H1 (cell line): ENCODE measurements at regions not wholly inside any gene's neighbourhood (a gene's known extent, or its start where the extent isn't known, plus 50 kb on each side); places are given as distances from the start of the nearest gene placed in this dataset.

Experiments
- CTCF ChIA-PET: fragments of 300-600 bp; sonication (Branson Sonifier 250); formaldehyde crosslinking; loops from one replicate; lab custom pipeline; 2021; ENCODE audit not compliant: partially characterized antibody; lab: Charles Lee
- POLR2A ChIA-PET: fragments of 300-600 bp; sonication (Branson Sonifier 250); formaldehyde crosslinking; loops from one replicate; lab custom pipeline; 2021; ENCODE audit warnings: inconsistent platforms; ENCODE audit not compliant: partially characterized antibody; lab: Charles Lee
- DNase-seq, 2 experiments: peaks; one replicate each; pipeline versions ENCODE4 v3.0.0 to v3.0.0-alpha.2; 2010 to 2022; ENCODE audit warnings: low spot score in 2 of 2, low read depth in 1 of 2, mixed read lengths in 1 of 2
- FAIRE-seq: peaks from 2 replicates; lab custom pipeline; 2011; peaks lifted over from hg19 to GRCh38; lab: Jason Lieb, UNC
- H2AFZ ChIP-seq: 2 replicates; pipeline ENCODE4 v1.8.1; 2012; ENCODE audit warnings: low read length, inconsistent platforms
- H2AK5ac ChIP-seq: 2 replicates; pipeline ENCODE4 v1.6.1; 2013; ENCODE audit warnings: low read depth, low read length
- H2BK120ac ChIP-seq: replicated peaks from 2 replicates; pipeline ENCODE3; 2013; ENCODE audit warnings: low read depth, low read length, inconsistent platforms
- H2BK12ac ChIP-seq: 2 replicates; pipeline ENCODE4 v1.6.1; 2013; ENCODE audit warnings: low read depth, low read length
- H2BK15ac ChIP-seq: 2 replicates; pipeline ENCODE4 v1.6.1; 2013; ENCODE audit warnings: low read length
- H2BK20ac ChIP-seq: 2 replicates; pipeline ENCODE4 v1.6.1; 2013; ENCODE audit warnings: low read length
- H2BK5ac ChIP-seq: 2 replicates; pipeline ENCODE4 v1.6.1; 2013; ENCODE audit warnings: low read depth, low read length
- H3K14ac ChIP-seq: 2 replicates; pipeline ENCODE4 v1.6.1; 2013; ENCODE audit warnings: inconsistent platforms; ENCODE audit not compliant: insufficient read length
- H3K18ac ChIP-seq: 2 replicates; pipeline ENCODE4 v1.6.1; 2013; ENCODE audit warnings: low read length; ENCODE audit errors: extremely low read depth
- H3K23ac ChIP-seq: 2 replicates; pipeline ENCODE4 v1.6.1; 2013; ENCODE audit warnings: inconsistent platforms; ENCODE audit not compliant: insufficient read length
- H3K23me2 ChIP-seq: 2 replicates; pipeline ENCODE4 v1.6.1; 2013; ENCODE audit warnings: low read depth, low read length
- H3K27ac ChIP-seq: 2 replicates; pipeline ENCODE4 v1.6.1; 2011; ENCODE audit warnings: low read depth, low read length, inconsistent platforms
- H3K27me3 ChIP-seq, 4 experiments: replicated peaks in 1 of 4; 1 replicate in 1 of 4; 2 replicates in 3 of 4; pipeline versions ENCODE4 v1.6.1 to v1.8.1; 2011 to 2013; ENCODE audit warnings: low read length in 3 of 4, mild to moderate bottlenecking in 3 of 4, inconsistent platforms in 2 of 4, mixed read lengths in 2 of 4, moderate library complexity in 1 of 4; ENCODE audit not compliant: control insufficient read depth in 3 of 4, insufficient read depth in 3 of 4; ENCODE audit errors: extremely low read depth in 1 of 4
- H3K36me3 ChIP-seq, 4 experiments: 2 replicates each; pipeline versions ENCODE4 v1.6.1 to v1.8.1; 2011 to 2013; ENCODE audit warnings: mild to moderate bottlenecking in 4 of 4, low read length in 3 of 4, moderate library complexity in 2 of 4, control low read depth in 1 of 4, inconsistent platforms in 1 of 4; ENCODE audit not compliant: insufficient read depth in 4 of 4, control insufficient read depth in 2 of 4
- H3K4ac ChIP-seq: replicated peaks from 2 replicates; pipeline ENCODE3; 2013; ENCODE audit warnings: low read length, low read depth, mixed read lengths, inconsistent platforms; ENCODE audit not compliant: insufficient read length
- H3K4me1 ChIP-seq, 4 experiments: replicated peaks in 1 of 4; 1 replicate in 1 of 4; 2 replicates in 3 of 4; pipeline versions ENCODE4 v1.6.1 to v1.8.1; 2011 to 2013; ENCODE audit warnings: low read length in 3 of 4, inconsistent platforms in 2 of 4, mixed read lengths in 1 of 4; ENCODE audit not compliant: insufficient read depth in 4 of 4, control insufficient read depth in 3 of 4
- H3K4me2 ChIP-seq, 2 experiments: 2 replicates each; pipeline versions ENCODE4 v1.6.1 to v1.8.1; 2011 to 2013; ENCODE audit warnings: low read depth in 2 of 2, low read length in 2 of 2, control low read depth in 1 of 2, inconsistent platforms in 1 of 2, mild to moderate bottlenecking in 1 of 2; ENCODE audit not compliant: insufficient read depth in 1 of 2
- H3K4me3 ChIP-seq, 4 experiments: fragments of 200-600, 300-600 bp in 1 of 4; sonication (generic), shearing (Covaris generic), sonication (Bioruptor Twin) in 1 of 4; 2 replicates each; pipeline versions ENCODE4 v1.5.1 to v1.8.1; 2011 to 2016; ENCODE audit warnings: low read length in 4 of 4, low read depth in 3 of 4, control low read depth in 2 of 4, inconsistent platforms in 2 of 4, mild to moderate bottlenecking in 2 of 4, mixed read lengths in 1 of 4, moderate library complexity in 1 of 4; ENCODE audit not compliant: insufficient read depth in 2 of 4; ENCODE audit errors: extremely low read depth in 1 of 4
- H3K56ac ChIP-seq: replicated peaks from 2 replicates; pipeline ENCODE3; 2013; ENCODE audit warnings: low read depth, mild to moderate bottlenecking, mixed read lengths, low read length, inconsistent platforms; ENCODE audit not compliant: insufficient read length
- H3K79me1 ChIP-seq: 2 replicates; pipeline ENCODE4 v1.6.1; 2013; ENCODE audit warnings: low read depth, low read length, control low read depth
- H3K79me2 ChIP-seq, 2 experiments: 2 replicates each; pipeline versions ENCODE4 v1.6.1 to v1.8.1; 2012 to 2013; ENCODE audit warnings: low read length in 2 of 2, mild to moderate bottlenecking in 2 of 2, inconsistent platforms in 1 of 2; ENCODE audit not compliant: insufficient read depth in 2 of 2, control insufficient read depth in 1 of 2
- H3K9ac ChIP-seq, 4 experiments: replicated peaks in 1 of 4; 1 replicate in 1 of 4; 2 replicates in 3 of 4; pipeline versions ENCODE4 v1.6.1 to v1.8.1; 2011 to 2013; ENCODE audit warnings: low read depth in 3 of 4, low read length in 3 of 4, control low read depth in 2 of 4, mild to moderate bottlenecking in 2 of 4, moderate library complexity in 2 of 4, inconsistent platforms in 1 of 4; ENCODE audit errors: extremely low read depth in 1 of 4
- H3K9me3 ChIP-seq, 2 experiments: 2 replicates each; pipeline versions ENCODE4 v1.6.1 to v1.8.1; 2012 to 2013; ENCODE audit warnings: mild to moderate bottlenecking in 2 of 2, moderate library complexity in 2 of 2, control low read depth in 1 of 2, inconsistent platforms in 1 of 2, low read depth in 1 of 2, low read length in 1 of 2, mixed read lengths in 1 of 2; ENCODE audit not compliant: insufficient read depth in 2 of 2
- H4K20me1 ChIP-seq, 2 experiments: replicated peaks in 1 of 2; 2 replicates each; pipeline versions ENCODE3 to v1.8.1; 2011 to 2013; ENCODE audit warnings: inconsistent platforms in 2 of 2, low read length in 2 of 2, mild to moderate bottlenecking in 1 of 2; ENCODE audit not compliant: insufficient read depth in 2 of 2, control insufficient read depth in 1 of 2
- H4K5ac ChIP-seq: 2 replicates; pipeline ENCODE4 v1.6.1; 2013; ENCODE audit warnings: low read length, low read depth, mixed read lengths, inconsistent platforms; ENCODE audit not compliant: insufficient read length
- H4K8ac ChIP-seq: 2 replicates; pipeline ENCODE4 v1.8.0; 2013; ENCODE audit warnings: mild to moderate bottlenecking, moderate library complexity, low read length, inconsistent platforms; ENCODE audit not compliant: insufficient read depth; ENCODE audit errors: extremely low read depth
- H4K91ac ChIP-seq: replicated peaks from 2 replicates; pipeline ENCODE3; 2013; ENCODE audit warnings: low read length, mixed read lengths, inconsistent platforms; ENCODE audit not compliant: insufficient read length
- ASH2L ChIP-seq: fragments of 200-600, 300-600 bp; sonication (generic); IDR thresholded peaks from one replicate; pipeline ENCODE4 v1.7.1; 2017; ENCODE audit warnings: low read length
- BCL11A ChIP-seq, 2 experiments: IDR thresholded peaks; one replicate each; pipeline ENCODE4 v1.6.1; 2011; ENCODE audit warnings: low read depth in 2 of 2, low read length in 2 of 2, mild to moderate bottlenecking in 2 of 2
- CBX5 ChIP-seq: fragments of 300-800, 300-1000 bp; sonication (generic); IDR thresholded peaks from 2 replicates; pipeline ENCODE4 v1.7.1; 2016; ENCODE audit warnings: antibody characterized with exemption, low read length, low read depth
- CEBPB ChIP-seq: IDR thresholded peaks from 2 replicates; pipeline ENCODE4 v1.6.1; 2012; ENCODE audit warnings: low read depth, low read length
- HDAC6 ChIP-seq: IDR thresholded peaks from one replicate; pipeline ENCODE4 v1.7.1; 2012; ENCODE audit warnings: low read depth, mild to moderate bottlenecking, inconsistent platforms, low read length, moderate library complexity
- MAFK ChIP-seq: IDR thresholded peaks from 2 replicates; pipeline ENCODE4 v1.6.1; 2012; ENCODE audit warnings: low read depth, mild to moderate bottlenecking, improper control_type of control experiment, low read length
- POLR2AphosphoS5 ChIP-seq: IDR thresholded peaks from 2 replicates; pipeline ENCODE4 v1.6.1; 2011; ENCODE audit warnings: low read depth, low read length
- POU5F1 ChIP-seq: IDR thresholded peaks from 2 replicates; pipeline ENCODE4 v1.6.1; 2011; ENCODE audit warnings: low read depth, mild to moderate bottlenecking, low read length, moderate library complexity
- RAD21 ChIP-seq, 2 experiments: IDR thresholded peaks in 1 of 2; conservative IDR thresholded peaks in 1 of 2; 2 replicates each; pipeline ENCODE4 v1.6.1; 2011; ENCODE audit warnings: low read depth in 2 of 2, low read length in 2 of 2, improper control_type of control experiment in 1 of 2, inconsistent platforms in 1 of 2, mild to moderate bottlenecking in 1 of 2, moderate library complexity in 1 of 2
- RNF2 ChIP-seq: fragments of 200-900, 300-1000 bp; sonication (generic); IDR thresholded peaks from 2 replicates; pipeline ENCODE4 v1.7.1; 2016; ENCODE audit warnings: borderline replicate concordance, low read depth, mild to moderate bottlenecking, antibody characterized with exemption, low read length; ENCODE audit not compliant: poor library complexity, severe bottlenecking; ENCODE audit errors: missing control alignments
- SIN3A ChIP-seq, 2 experiments: IDR thresholded peaks in 1 of 2; conservative IDR thresholded peaks in 1 of 2; 2 replicates each; pipeline ENCODE4 v1.6.1; 2011 to 2012; ENCODE audit warnings: low read length in 2 of 2, improper control_type of control experiment in 1 of 2, low read depth in 1 of 2, mild to moderate bottlenecking in 1 of 2
- SIRT6 ChIP-seq: IDR thresholded peaks from one replicate; pipeline ENCODE4 v1.7.1; 2012; ENCODE audit warnings: low read length, inconsistent platforms
- SIX5 ChIP-seq: IDR thresholded peaks from 2 replicates; pipeline ENCODE4 v1.6.1; 2011; ENCODE audit warnings: mild to moderate bottlenecking, low read depth, low read length
- SP2 ChIP-seq: IDR thresholded peaks from 2 replicates; pipeline ENCODE4 v1.6.1; 2012; ENCODE audit warnings: mild to moderate bottlenecking, low read length, inconsistent platforms
- SP4 ChIP-seq: IDR thresholded peaks from 2 replicates; pipeline ENCODE4 v1.6.1; 2012; ENCODE audit warnings: low read length, inconsistent platforms
- SRF ChIP-seq: IDR thresholded peaks from 2 replicates; pipeline ENCODE4 v1.6.1; 2011; ENCODE audit warnings: mild to moderate bottlenecking, low read depth, low read length, moderate library complexity
- WGBS, 2 experiments: shearing (Covaris generic) in 1 of 2; methylation state at CpG; one replicate each; pipeline versions ENCODE4 v1.1.6 to v1.1.7; 2013 to 2015; ENCODE audit warnings: low lambda C conversion rate in 2 of 2, mixed read lengths in 2 of 2, inconsistent platforms in 1 of 2, low coverage in 1 of 2, missing lambda C conversion rate in 1 of 2; ENCODE audit not compliant: insufficient replicate concordance in 2 of 2, insufficient coverage in 1 of 2, insufficient read length in 1 of 2; ENCODE audit errors: extremely low coverage in 1 of 2, missing lambda C conversion rate in 1 of 2; 5-methylcytosine and 5-hydroxymethylcytosine counted together

GRCh38 chr1:13967707-13968106 lies 267.7 kb downstream of the PRDM2 start:
- H2AK5ac ChIP-seq = no peak overlapping the region
- H4K91ac ChIP-seq = no peak overlapping the region
- no peak overlapping the region for H2BK15ac ChIP-seq
- H3K18ac ChIP-seq = no peak overlapping the region
- 100% methylated on average over 4 of the region's 4 CpGs; no CpG with 5 or more reads in 1 of the 2 experiments for WGBS, 2 experiments
- ChIA-PET CTCF (interaction anchor here (0.6 kb wide), 1 partner anchor 482 kb away, joined by 3 read pairs; no protein-coding TSS in a partner anchor), POLR2A (no interaction called here)
- FAIRE-seq (no peak), DNase-seq (no peak)
- no peaks in the 10 kb centered on the region for H3K79me1 ChIP-seq
- H3K14ac ChIP-seq = no peak overlapping the region
- H3K27ac ChIP-seq = no peak overlapping the region
- no peak overlapping the region for H3K4me3 ChIP-seq
- no peak overlapping the region for H4K5ac ChIP-seq
- no peak overlapping the region for H2BK12ac ChIP-seq
- no peak overlapping the region for H3K23ac ChIP-seq
- no peaks in the 10 kb centered on the region; a peak in 1 of 7 replicates for H3K4me1 ChIP-seq
- no peak overlapping the region for H3K4me2 ChIP-seq
- no peak overlapping the region for H2BK120ac ChIP-seq
- no peaks in the 10 kb centered on the region for H3K27me3 ChIP-seq
- H3K4ac ChIP-seq = no peak overlapping the region
- no peak overlapping the region for H2BK20ac ChIP-seq
- no peak overlapping the region for H2AFZ ChIP-seq
- H2BK5ac ChIP-seq = no peak overlapping the region
- H3K79me2 ChIP-seq = no peaks in the 10 kb centered on the region
- H4K8ac ChIP-seq = no peak overlapping the region
- H3K23me2 ChIP-seq = no peaks in the 10 kb centered on the region; the same call in 1 of the 2 replicates
- no peaks in the 10 kb centered on the region for H3K36me3 ChIP-seq
- no peak overlapping the region for H3K9ac ChIP-seq
- no peak overlapping the region for H3K56ac ChIP-seq
- no peaks in the 10 kb centered on the region for H4K20me1 ChIP-seq
- peaks cover 7 to 14% of the 10 kb centered on the region in 2 experiments; a peak in 3 of 4 replicates for H3K9me3 ChIP-seq
- TF ChIP-seq ASH2L (no peak), SRF (no peak), CEBPB (no peak), POLR2AphosphoS5 (no peak), MAFK (no peak), SIX5 (no peak), SP4 (no peak), CBX5 (no peak), SIRT6 (no peak), RNF2 (no peak), SIN3A (conservative IDR thresholded peaks at IDR 0.05 in 1 of 2, IDR thresholded peaks at IDR 0.05 in 1 of 2; ENCODE audit: low read depth in 1 of 2, low read length in 2 of 2) (no peak), RAD21 (IDR thresholded peaks at IDR 0.05 in 1 of 2, conservative IDR thresholded peaks at IDR 0.05 in 1 of 2; ENCODE audit: low read depth in 2 of 2, low read length in 2 of 2) (no peak), HDAC6 (no peak), BCL11A (IDR thresholded peaks at IDR 0.05; ENCODE audit: low read depth in 2 of 2, low read length in 2 of 2) (no peak), POU5F1 (no peak), SP2 (no peak)
